GM12878 (cell line): ENCODE measurements at regions not wholly inside any gene's neighbourhood (a gene's known extent, or its start where the extent isn't known, plus 50 kb on each side); places are given as distances from the start of the nearest gene placed in this dataset.
"Not testable (repeated sequence)": the region's sequence is repeated elsewhere in the genome, so short reads cannot be mapped to it uniquely, and the experiment has no call there.

Source experiments
- ATAC-seq: fragments of 200-7000 bp; cut with Tn5 transposase; 3 replicates; pipeline ENCODE4 v1.9.1; 2020; ENCODE audit warnings: mild to moderate bottlenecking, moderate library complexity
- BruUV-seq: library from RNA; stranded (reverse); fragments of 400-500 nt; replicated peaks from 2 replicates; lab custom pipeline; 2021; lab: Mats Ljungman, UMichigan
- CTCF ChIA-PET: fragments of 300-600 bp; sonication (Branson Sonifier 250); formaldehyde crosslinking; extraction: SDS; loops from one replicate; lab custom pipeline; 2021; ENCODE audit warnings: inconsistent platforms; lab: Yijun Ruan, JAX
- POLR2A ChIA-PET: fragments of 350-600 bp; formaldehyde crosslinking; extraction: SDS; loops from one replicate; lab custom pipeline; 2021; ENCODE audit warnings: inconsistent platforms; lab: Charles Lee
- RAD21 ChIA-PET: fragments of 300-600 bp; sonication (Branson Sonifier 250); formaldehyde crosslinking; loops from one replicate; lab custom pipeline; 2023; ENCODE audit warnings: antibody characterized with exemption; ENCODE audit not compliant: unreplicated experiment; lab: Charles Lee
- SMC1A ChIA-PET: fragments of 300-600 bp; sonication (Branson Sonifier 250); formaldehyde crosslinking; loops from one replicate; lab custom pipeline; 2023; ENCODE audit not compliant: unreplicated experiment, uncharacterized antibody; lab: Charles Lee
- DNase-seq: peaks from one replicate; pipeline ENCODE4 v3.0.0-alpha.2; 2011; ENCODE audit warnings: low read depth, low spot score
- FAIRE-seq: peaks from 3 replicates; lab custom pipeline; 2011; peaks lifted over from hg19 to GRCh38; lab: Jason Lieb, UNC
- H2AFZ ChIP-seq: 2 replicates; pipeline ENCODE4 v1.6.0; 2011; ENCODE audit warnings: low read depth, low read length, control low read depth; ENCODE audit not compliant: control insufficient read depth
- H3K27ac ChIP-seq: 2 replicates; pipeline ENCODE4 v1.5.1; 2011; ENCODE audit warnings: control low read depth; ENCODE audit not compliant: control insufficient read depth, insufficient read depth
- H3K27me3 ChIP-seq, 2 experiments: replicated peaks in 1 of 2; 2 replicates each; pipeline versions ENCODE4 v1.6.0 to v1.6.1; 2011; ENCODE audit warnings: low read length in 1 of 2; ENCODE audit not compliant: control insufficient read depth in 2 of 2, insufficient read depth in 2 of 2
- H3K36me3 ChIP-seq, 2 experiments: 2 replicates each; pipeline ENCODE4 v1.5.1; 2011; ENCODE audit warnings: low read length in 1 of 2; ENCODE audit not compliant: control insufficient read depth in 2 of 2, insufficient read depth in 2 of 2
- H3K4me1 ChIP-seq: 2 replicates; pipeline ENCODE4 v1.6.1; 2011; ENCODE audit warnings: mild to moderate bottlenecking, low read length, moderate library complexity, mixed read lengths; ENCODE audit not compliant: control insufficient read depth, insufficient read depth
- H3K4me2 ChIP-seq: 2 replicates; pipeline ENCODE4 v1.6.0; 2011; ENCODE audit warnings: control low read depth; ENCODE audit not compliant: control insufficient read depth, insufficient read depth
- H3K4me3 ChIP-seq: fragments of 200-600 bp; sonication (generic); 2 replicates; pipeline ENCODE4 v1.5.1; 2016
- H3K79me2 ChIP-seq: 2 replicates; pipeline ENCODE4 v1.6.0; 2011; ENCODE audit warnings: low read length; ENCODE audit not compliant: control insufficient read depth, insufficient read depth
- H3K9ac ChIP-seq: 2 replicates; pipeline ENCODE4 v1.8.0; 2011; ENCODE audit warnings: low read length, control low read depth, mixed read lengths; ENCODE audit not compliant: control insufficient read depth, insufficient read depth
- H3K9me3 ChIP-seq: replicated peaks from 3 replicates; pipeline ENCODE4 v1.5.1; 2011; ENCODE audit warnings: mild to moderate bottlenecking, low read length; ENCODE audit not compliant: control insufficient read depth, insufficient read depth
- H4K20me1 ChIP-seq: 2 replicates; pipeline ENCODE4 v1.6.0; 2011; ENCODE audit not compliant: control insufficient read depth, insufficient read depth
- CBX3 ChIP-seq: fragments of 200-600 bp; sonication (generic); IDR thresholded peaks from 2 replicates; pipeline ENCODE4 v1.6.1; 2016; ENCODE audit warnings: low read depth, borderline replicate concordance
- EED ChIP-seq: sonication (generic); IDR thresholded peaks from 2 replicates; pipeline ENCODE4 v1.6.1; 2016; ENCODE audit warnings: antibody characterized with exemption, low read depth
- IRF5 ChIP-seq: fragments of 450-650 bp; IDR thresholded peaks from 2 replicates; pipeline ENCODE4 v1.6.1; 2017; ENCODE audit warnings: borderline replicate concordance
- JUNB ChIP-seq: IDR thresholded peaks from 2 replicates; pipeline ENCODE4 v1.6.1; 2016; ENCODE audit warnings: antibody characterized with exemption, mild to moderate bottlenecking
- MLLT1 ChIP-seq: fragments of 450-650 bp; IDR thresholded peaks from 2 replicates; pipeline ENCODE4 v1.6.1; 2016; ENCODE audit warnings: mild to moderate bottlenecking
- MTA3 ChIP-seq: IDR thresholded peaks from 2 replicates; pipeline ENCODE4 v1.6.1; 2012; ENCODE audit warnings: low read length, inconsistent platforms, borderline replicate concordance
- RAD51 ChIP-seq: fragments of 450-650 bp; IDR thresholded peaks from 2 replicates; pipeline ENCODE4 v1.6.1; 2016; ENCODE audit warnings: moderate library complexity, mild to moderate bottlenecking, inconsistent platforms
- SKIL ChIP-seq: fragments of 450-650 bp; IDR thresholded peaks from 2 replicates; pipeline ENCODE4 v1.6.1; 2017; ENCODE audit warnings: mild to moderate bottlenecking, low read depth, inconsistent platforms; ENCODE audit not compliant: poor library complexity, severe bottlenecking
- SMAD5 ChIP-seq: IDR thresholded peaks from 2 replicates; pipeline ENCODE4 v1.6.1; 2016; ENCODE audit warnings: antibody characterized with exemption, low read depth
- STAT1 ChIP-seq: fragments of 450-650 bp; conservative IDR thresholded peaks from 2 replicates; pipeline ENCODE4 v1.6.1; 2014; ENCODE audit warnings: antibody characterized with exemption, mild to moderate bottlenecking
- YY1 ChIP-seq: IDR thresholded peaks from 2 replicates; pipeline ENCODE4 v1.6.1; 2011; ENCODE audit warnings: low read depth, mild to moderate bottlenecking, low read length
- WGBS: methylation state at CpG from one replicate; pipeline ENCODE4 v1.1.6; 2016; ENCODE audit warnings: low lambda C conversion rate; ENCODE audit not compliant: insufficient replicate concordance, insufficient coverage; ENCODE audit errors: missing lambda C conversion rate; 5-methylcytosine and 5-hydroxymethylcytosine counted together
- in situ Hi-C: fragments of 300-500 bp; cut with MboI; formaldehyde crosslinking; loops from 9 replicates; pipeline ENCODE4 v1.14.3; 2018; ENCODE audit warnings: mixed read lengths
- intact Hi-C: fragments of 100-400 bp; cut with micrococcal nuclease; formaldehyde crosslinking; loops from one replicate; pipeline ENCODE4 v1.14.2; 2022; ENCODE audit not compliant: unreplicated experiment

- TF ChIP-seq EED: no peak
- TF ChIP-seq RAD51: no peak
- TF ChIP-seq MTA3: no peak
- no peak for TF ChIP-seq MLLT1
- no peak for TF ChIP-seq YY1
- no peak for TF ChIP-seq CBX3
- TF ChIP-seq SMAD5: no peak
- no peak for TF ChIP-seq STAT1
- TF ChIP-seq JUNB: no peak
- TF ChIP-seq IRF5: no peak
Measured at GRCh38 chr9:102355982-102356381, 617.5 kb upstream of the GRIN3A start (continued).

GRCh38 chr9:102354041-102354440 lies 615.6 kb upstream of the GRIN3A start:
- in situ Hi-C loops (no loop called here), intact Hi-C loops (no loop called here)
- ChIA-PET RAD21 (no interaction called here), CTCF (no interaction called here), POLR2A (no interaction called here), SMC1A (no interaction called here)
- no peak overlapping the region for H2AFZ ChIP-seq
- no peaks in the 10 kb centered on the region for H3K4me1 ChIP-seq
- no peak for TF ChIP-seq SKIL
- no peak for FAIRE-seq
- WGBS: 27% methylated on average over 1 of the region's 1 CpG
- H4K20me1 ChIP-seq: no peaks in the 10 kb centered on the region
- H3K4me3 ChIP-seq: no peak overlapping the region
- H3K27ac ChIP-seq: no peak overlapping the region
- ATAC-seq: no peak
- no peaks in the 10 kb centered on the region for H3K27me3 ChIP-seq
- no peaks in the 10 kb centered on the region for H3K79me2 ChIP-seq
- H3K36me3 ChIP-seq: no peaks in the 10 kb centered on the region
- no peak overlapping the region for H3K4me2 ChIP-seq
- no peak for DNase-seq
- no TSS peak for BruUV-seq
- no peak overlapping the region for H3K9ac ChIP-seq
- H3K9me3 ChIP-seq: no peaks in the 10 kb centered on the region

GRCh38 chr9:102337471-102337870 lies 599.0 kb upstream of the GRIN3A start:
- H3K4me3 ChIP-seq, H4K20me1 ChIP-seq, FAIRE-seq, BruUV-seq, RAD21 ChIA-PET, H3K27me3 ChIP-seq, in situ Hi-C loops, H3K79me2 ChIP-seq, POLR2A ChIA-PET, H3K27ac ChIP-seq, H2AFZ ChIP-seq, CTCF ChIA-PET, H3K9me3 ChIP-seq, H3K4me2 ChIP-seq, ATAC-seq, DNase-seq, H3K9ac ChIP-seq, H3K4me1 ChIP-seq, H3K36me3 ChIP-seq, intact Hi-C loops, SMC1A ChIA-PET: not testable (repeated sequence)
- 11% methylated on average over 6 of the region's 6 CpGs for WGBS
